Smooth muscle cell (in vitro differentiated cells): ENCODE measurements at regions not wholly inside any gene's neighbourhood (a gene's known extent, or its start where the extent isn't known, plus 50 kb on each side); places are given as distances from the start of the nearest gene placed in this dataset.

Source experiments
- DNase-seq: peaks from one replicate; lab custom pipeline; 2025; ENCODE audit not compliant: unreplicated experiment; lab: John Stamatoyannopoulos, UW
- H2AFZ ChIP-seq: fragments of 200-600 bp; sonication (generic); 2 replicates; pipeline ENCODE4 v1.6.0; 2016; ENCODE audit warnings: antibody characterized with exemption, low read depth, mild to moderate bottlenecking
- H3F3A ChIP-seq: fragments of 200-600 bp; sonication (generic); 2 replicates; pipeline ENCODE4 v1.6.0; 2017; ENCODE audit warnings: antibody characterized with exemption, low read depth
- H3K27ac ChIP-seq: fragments of 200-600 bp; sonication (generic); 2 replicates; pipeline ENCODE4 v1.5.1; 2016; ENCODE audit warnings: low read depth, mild to moderate bottlenecking
- H3K27me3 ChIP-seq: fragments of 200-600 bp; sonication (generic); 2 replicates; pipeline ENCODE4 v1.6.1; 2016; ENCODE audit warnings: low read depth, mild to moderate bottlenecking
- H3K36me3 ChIP-seq: fragments of 200-600 bp; sonication (generic); 2 replicates; pipeline ENCODE4 v1.5.1; 2016; ENCODE audit warnings: low read depth
- H3K4me1 ChIP-seq: fragments of 200-600 bp; sonication (generic); 2 replicates; pipeline ENCODE4 v1.5.1; 2016; ENCODE audit warnings: low read depth
- H3K4me2 ChIP-seq: fragments of 200-600 bp; sonication (generic); 2 replicates; pipeline ENCODE4 v1.6.0; 2016; ENCODE audit warnings: mild to moderate bottlenecking
- H3K4me3 ChIP-seq: fragments of 200-600 bp; sonication (generic); 2 replicates; pipeline ENCODE4 v1.5.1; 2016; ENCODE audit warnings: mild to moderate bottlenecking
- H3K79me2 ChIP-seq: fragments of 200-600 bp; sonication (generic); 2 replicates; pipeline ENCODE4 v1.6.0; 2016; ENCODE audit warnings: low read depth, mild to moderate bottlenecking
- H3K9ac ChIP-seq: fragments of 200-600 bp; sonication (generic); 2 replicates; pipeline ENCODE4 v1.6.0; 2016; ENCODE audit warnings: low read depth
- H3K9me3 ChIP-seq: fragments of 200-600 bp; sonication (generic); replicated peaks from 2 replicates; pipeline ENCODE4 v1.5.1; 2016; ENCODE audit warnings: low read depth
- H4K20me1 ChIP-seq: fragments of 200-600 bp; sonication (generic); 2 replicates; pipeline ENCODE4 v1.6.0; 2016; ENCODE audit warnings: low read depth
- CTCF ChIP-seq: fragments of 200-600 bp; sonication (generic); IDR thresholded peaks from 2 replicates; pipeline ENCODE4 v1.5.1; 2017; ENCODE audit warnings: borderline replicate concordance, mild to moderate bottlenecking, antibody characterized with exemption; ENCODE audit not compliant: insufficient read depth, poor library complexity, severe bottlenecking
- WGBS: methylation state at CpG from one replicate; pipeline ENCODE4 v1.1.7; 2016; ENCODE audit warnings: low lambda C conversion rate; 5-methylcytosine and 5-hydroxymethylcytosine counted together

DNA sequence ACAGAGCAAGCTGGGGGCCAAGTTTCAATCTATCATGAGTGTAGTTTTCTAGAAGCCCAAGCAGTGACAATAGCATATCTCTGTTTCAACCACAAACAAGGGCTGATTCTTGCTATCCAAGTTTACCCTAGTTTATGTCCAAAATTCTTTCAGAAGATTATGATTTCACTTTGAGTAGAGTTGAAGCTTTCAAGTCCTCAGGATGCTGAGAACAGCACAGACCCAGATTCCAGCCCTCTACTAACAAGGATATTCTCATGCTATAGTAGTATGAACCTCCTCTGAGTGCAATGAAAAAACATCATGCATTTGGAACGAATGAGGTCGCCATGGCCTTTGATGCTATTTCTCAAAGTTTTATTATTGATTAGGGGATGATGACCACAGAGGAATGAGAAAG lies 344.1 kb upstream of the NPVF start:
- Histone ChIP-seq H3K4me3 (no peak overlapping the region), H3K36me3 (no peaks in the 10 kb centered on the region), H3K9me3 (no peaks in the 10 kb centered on the region), H3K27me3 (no peaks in the 10 kb centered on the region), H3K4me2 (no peak overlapping the region), H3K27ac (no peak overlapping the region), H3K79me2 (no peaks in the 10 kb centered on the region), H3K4me1 (no peaks in the 10 kb centered on the region), H3F3A (no peaks in the 10 kb centered on the region), H4K20me1 (no peaks in the 10 kb centered on the region), H3K9ac (no peak overlapping the region), H2AFZ (no peak overlapping the region)
- 87% methylated on average over 2 of the region's 2 CpGs for WGBS
- TF ChIP-seq CTCF, result no peak
- no peak for DNase-seq

DNA sequence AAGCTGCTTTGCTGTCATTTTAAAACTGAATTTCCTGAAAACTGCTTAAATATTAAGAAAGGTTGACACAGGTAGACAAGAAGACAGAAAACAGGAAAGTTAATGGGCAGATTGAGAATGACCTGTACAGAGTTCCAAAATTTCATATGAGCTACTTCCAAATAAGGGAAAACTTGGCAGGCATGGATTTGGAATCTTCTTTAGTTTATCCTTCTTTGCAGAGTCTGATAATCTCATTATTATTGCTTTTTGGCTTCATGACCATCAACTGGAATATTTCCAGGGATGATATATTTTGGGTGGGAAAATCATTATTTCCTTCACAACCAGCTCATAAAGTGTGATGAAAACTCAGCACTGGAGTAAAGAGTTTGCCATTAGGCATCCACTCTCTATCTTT lies 346.5 kb upstream of the NPVF start:
- Histone ChIP-seq H3K9ac (no peak overlapping the region), H3K9me3 (no peaks in the 10 kb centered on the region), H3K36me3 (no peaks in the 10 kb centered on the region), H4K20me1 (no peaks in the 10 kb centered on the region), H3K4me2 (no peak overlapping the region), H3F3A (no peaks in the 10 kb centered on the region), H3K27ac (no peak overlapping the region), H3K79me2 (no peaks in the 10 kb centered on the region), H3K27me3 (no peaks in the 10 kb centered on the region), H3K4me1 (no peaks in the 10 kb centered on the region), H3K4me3 (no peak overlapping the region), H2AFZ (no peak overlapping the region)
- no peak for DNase-seq
- TF ChIP-seq CTCF, result no peak

GRCh38 chr7:25575634-25576033 lies 347.3 kb upstream of the NPVF start:
- H3K4me3 ChIP-seq, result no peak overlapping the region
- H3K9me3 ChIP-seq, result no peaks in the 10 kb centered on the region
- H3K27me3 ChIP-seq, result no peaks in the 10 kb centered on the region
- H3K79me2 ChIP-seq, result no peaks in the 10 kb centered on the region
- H3F3A ChIP-seq, result no peaks in the 10 kb centered on the region
- no peak overlapping the region for H3K27ac ChIP-seq
- TF ChIP-seq CTCF, result no peak
- H4K20me1 ChIP-seq, result no peaks in the 10 kb centered on the region
- WGBS, result 89% methylated on average over 4 of the region's 4 CpGs
- no peak overlapping the region for H3K4me2 ChIP-seq
- no peak overlapping the region for H3K9ac ChIP-seq
- H2AFZ ChIP-seq, result no peak overlapping the region
- H3K36me3 ChIP-seq, result no peaks in the 10 kb centered on the region
- H3K4me1 ChIP-seq, result no peaks in the 10 kb centered on the region
- no peak for DNase-seq

GRCh38 chr7:25578991-25579777 lies 350.9 kb upstream of the NPVF start:
- Histone ChIP-seq H3K27me3 (peaks cover 15% of the 10 kb centered on the region), H2AFZ (no peak overlapping the region), H3F3A (no peaks in the 10 kb centered on the region), H3K4me2 (no peak overlapping the region), H3K79me2 (no peaks in the 10 kb centered on the region), H3K27ac (no peak overlapping the region), H3K9me3 (no peaks in the 10 kb centered on the region), H3K9ac (no peak overlapping the region), H4K20me1 (no peaks in the 10 kb centered on the region), H3K4me3 (no peak overlapping the region), H3K4me1 (no peaks in the 10 kb centered on the region), H3K36me3 (no peaks in the 10 kb centered on the region)
- TF ChIP-seq CTCF, result no peak
- no peak for DNase-seq
- 39% methylated on average over 3 of the region's 3 CpGs for WGBS
